ENCODE measurements at regions not wholly inside any gene's neighbourhood (a gene's known extent, or its start where the extent isn't known, plus 50 kb on each side); places are given as distances from the start of the nearest gene placed in this dataset.
A peak's percentile ranks its signal among the peaks of the same experiment; 100 is the strongest.
"Not testable (repeated sequence)": the region's sequence is repeated elsewhere in the genome, so short reads cannot be mapped to it uniquely, and the experiment has no call there.

DNA sequence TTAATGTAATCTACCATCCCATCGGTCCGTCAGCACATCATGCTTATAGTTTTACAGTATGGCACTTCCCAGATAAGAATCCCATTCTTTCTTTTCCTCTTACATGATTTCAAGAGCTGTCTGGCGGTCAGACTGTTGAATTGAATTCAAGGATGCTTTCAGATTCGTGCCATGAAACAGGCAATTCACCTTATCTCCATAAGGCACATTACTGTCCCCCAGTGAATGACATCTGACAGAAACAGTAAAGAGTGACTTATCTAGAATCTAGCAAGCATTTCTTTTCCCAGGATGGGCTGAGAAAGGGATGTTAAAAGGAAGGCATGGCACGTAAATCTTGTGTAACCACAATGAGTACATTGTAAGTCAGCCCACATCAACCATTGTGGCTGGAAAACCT, 61.1 kb upstream of the SEM1 start:
- no peak for DNase-seq

DNA sequence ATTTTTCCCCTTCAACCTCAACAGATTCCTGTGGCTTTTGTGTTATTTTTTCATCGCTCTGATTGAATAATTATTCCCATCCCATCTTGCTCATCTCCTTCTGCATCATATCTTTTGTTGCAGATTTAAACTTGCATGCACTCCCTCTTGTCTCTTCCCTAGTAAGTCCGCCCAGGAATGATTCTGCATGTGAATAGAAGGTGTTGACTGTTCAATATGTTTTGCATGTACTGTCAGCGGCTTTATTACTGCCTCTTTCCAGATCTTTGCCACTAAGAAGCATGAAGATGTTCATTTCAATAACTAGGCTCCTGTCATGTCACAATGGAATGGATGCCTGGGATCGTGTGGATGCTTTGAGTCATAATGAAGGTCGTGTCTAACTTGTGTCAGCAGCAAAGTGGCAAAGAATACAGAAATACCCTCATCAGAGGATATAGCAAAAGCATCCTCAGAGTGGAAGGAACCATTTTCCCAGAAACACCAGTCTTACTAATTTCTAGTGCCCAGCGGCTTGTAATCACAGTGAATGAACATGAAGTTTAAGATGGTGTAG, 62.6 kb upstream of the SEM1 start:
- no peak for DNase-seq

DNA sequence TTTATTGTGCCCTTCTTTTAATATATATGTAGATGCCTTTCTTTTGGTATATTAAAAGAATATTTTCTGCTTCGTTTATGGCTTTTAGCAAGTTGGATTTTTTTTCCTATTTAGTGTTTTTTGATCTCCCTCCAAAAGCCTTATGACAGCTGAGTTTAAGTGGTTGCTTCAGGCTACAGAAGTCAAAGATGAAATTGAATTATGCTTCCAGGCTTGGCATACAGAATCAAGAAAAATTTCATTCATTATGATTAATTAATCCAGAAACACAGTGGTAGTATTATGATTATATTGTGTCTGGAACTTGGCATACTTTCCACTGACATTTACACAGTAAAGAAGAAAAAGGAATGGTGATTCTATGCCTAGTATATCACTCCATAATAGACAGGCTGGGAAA, 63.8 kb upstream of the SEM1 start:
- no peak for DNase-seq

DNA sequence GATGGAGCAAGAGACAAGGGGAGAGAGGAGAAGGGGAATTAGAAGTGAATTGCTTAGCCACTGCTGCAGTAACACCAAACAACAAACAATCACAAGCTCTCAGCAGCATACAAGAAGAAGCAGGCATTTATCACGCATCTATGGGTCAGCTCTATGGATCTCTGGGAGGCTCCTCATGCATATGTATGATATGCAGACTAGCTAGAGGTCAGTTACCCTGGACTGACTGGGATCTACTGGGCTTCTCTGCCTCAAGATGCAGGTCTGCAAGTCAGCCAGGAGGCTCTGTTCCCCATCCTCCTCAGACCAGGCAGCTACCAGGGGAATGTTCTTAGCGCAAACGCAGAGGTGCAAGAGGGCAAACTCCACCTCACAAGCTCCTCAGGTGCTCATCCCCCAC, 64.7 kb upstream of the SEM1 start:
- no peak for DNase-seq

DNA sequence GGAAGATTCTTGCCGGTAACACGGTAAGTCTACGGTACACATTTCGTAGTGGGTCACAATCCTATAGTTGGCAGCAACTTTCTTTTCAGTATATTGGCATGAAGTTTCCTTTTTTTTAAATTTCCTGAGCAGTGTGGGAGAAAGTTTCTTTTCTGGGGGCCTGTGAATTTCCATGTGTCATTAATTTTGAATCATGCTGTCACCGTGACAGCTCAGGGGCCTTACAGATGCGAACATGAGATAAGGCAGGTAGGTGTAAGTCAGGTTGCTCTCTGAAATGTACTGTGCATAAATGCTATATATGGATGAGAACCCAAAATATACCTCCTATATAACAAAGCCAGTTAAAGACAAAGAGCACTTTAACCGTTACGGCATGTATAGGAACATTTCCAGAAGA, 65.4 kb upstream of the SEM1 start:
- no peak for DNase-seq

DNA sequence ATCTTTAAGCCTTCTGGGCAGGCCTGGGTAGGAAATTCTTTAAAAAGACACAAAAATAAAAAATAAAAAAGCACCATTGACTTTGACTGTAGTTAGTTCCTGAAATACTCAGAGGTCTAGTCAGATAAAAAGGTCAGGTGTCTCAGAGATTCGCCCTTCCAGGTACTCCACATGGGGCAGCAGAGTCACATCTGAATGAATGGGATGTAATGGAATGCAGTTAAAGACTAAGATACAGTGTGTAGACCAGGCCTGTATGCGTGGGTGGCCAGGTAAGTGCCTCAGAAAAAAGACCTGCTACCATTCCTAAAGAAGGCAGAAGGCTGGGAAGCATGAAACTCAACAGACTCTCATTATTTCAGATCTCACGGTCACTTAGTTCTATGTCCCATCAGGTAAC, 68.6 kb upstream of the SEM1 start:
- peak in 1 of 2 experiments; percentile 58 for DNase-seq

DNA sequence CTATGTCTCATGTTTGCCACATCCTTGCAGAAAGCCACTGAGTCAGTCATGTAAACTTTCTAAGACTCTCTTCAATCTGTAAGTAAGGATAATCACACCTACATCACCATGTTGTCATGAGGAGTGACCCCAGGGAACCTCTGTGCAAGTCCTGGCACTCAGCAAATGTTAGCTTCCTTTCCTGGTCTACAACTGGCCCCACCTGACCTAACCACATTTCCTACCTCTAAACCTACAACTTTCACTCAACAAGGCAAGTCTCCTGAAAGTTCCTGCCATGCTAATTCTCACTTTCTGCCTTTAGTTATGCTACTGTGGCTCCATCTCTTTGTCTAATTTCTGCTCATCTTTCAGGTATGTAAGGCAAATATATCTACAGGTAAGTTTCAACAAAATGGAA, 72.3 kb upstream of the SEM1 start:
- DNase-seq = no peak

DNA sequence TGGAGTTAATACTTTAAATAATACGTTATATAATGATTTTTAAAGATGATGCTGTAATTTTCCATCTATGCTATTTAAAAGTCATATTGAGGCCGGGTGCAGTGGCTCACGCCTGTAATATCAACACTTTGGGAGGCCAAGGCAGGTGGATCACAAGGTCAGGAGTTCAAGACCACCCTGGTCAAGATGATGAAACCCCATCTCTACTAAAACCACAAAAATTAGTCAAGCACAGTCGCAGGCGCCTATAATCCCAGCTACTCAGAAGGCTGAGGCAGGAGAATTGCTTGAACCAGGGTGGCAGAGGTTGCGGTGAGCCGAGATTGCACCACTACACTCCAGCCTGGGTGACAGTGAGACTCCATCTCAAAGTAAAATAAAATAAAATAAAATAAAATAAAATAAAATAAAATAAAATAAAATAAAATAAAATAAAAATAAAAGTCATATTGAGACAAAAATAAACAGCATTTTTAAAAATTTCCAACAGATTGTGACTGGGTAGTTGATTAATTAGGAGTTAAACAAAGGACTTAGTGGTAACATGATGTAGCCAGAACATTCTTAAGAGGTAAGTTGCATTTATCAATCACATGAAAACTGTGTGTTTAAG, 73.1 kb upstream of the SEM1 start:
- not testable (repeated sequence) for DNase-seq

DNA sequence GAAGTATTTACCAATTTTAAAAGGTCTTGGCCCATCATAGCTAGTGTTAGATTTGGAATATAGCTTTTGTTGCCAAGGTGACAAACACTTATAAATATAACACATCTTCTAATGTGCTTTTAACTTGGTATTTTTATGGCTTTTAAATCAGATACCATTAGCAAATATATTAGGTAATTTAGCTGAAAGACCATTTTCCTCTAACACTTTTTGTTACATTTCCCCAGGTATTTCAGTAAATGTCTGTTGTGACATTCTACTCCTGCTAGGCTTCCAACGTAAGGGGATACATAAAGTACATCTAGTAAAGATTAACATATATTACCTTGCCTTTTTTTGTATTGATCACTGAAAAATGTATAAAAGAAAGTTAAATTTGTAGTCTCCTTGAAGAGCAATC, 75.0 kb upstream of the SEM1 start:
- DNase-seq = no peak

DNA sequence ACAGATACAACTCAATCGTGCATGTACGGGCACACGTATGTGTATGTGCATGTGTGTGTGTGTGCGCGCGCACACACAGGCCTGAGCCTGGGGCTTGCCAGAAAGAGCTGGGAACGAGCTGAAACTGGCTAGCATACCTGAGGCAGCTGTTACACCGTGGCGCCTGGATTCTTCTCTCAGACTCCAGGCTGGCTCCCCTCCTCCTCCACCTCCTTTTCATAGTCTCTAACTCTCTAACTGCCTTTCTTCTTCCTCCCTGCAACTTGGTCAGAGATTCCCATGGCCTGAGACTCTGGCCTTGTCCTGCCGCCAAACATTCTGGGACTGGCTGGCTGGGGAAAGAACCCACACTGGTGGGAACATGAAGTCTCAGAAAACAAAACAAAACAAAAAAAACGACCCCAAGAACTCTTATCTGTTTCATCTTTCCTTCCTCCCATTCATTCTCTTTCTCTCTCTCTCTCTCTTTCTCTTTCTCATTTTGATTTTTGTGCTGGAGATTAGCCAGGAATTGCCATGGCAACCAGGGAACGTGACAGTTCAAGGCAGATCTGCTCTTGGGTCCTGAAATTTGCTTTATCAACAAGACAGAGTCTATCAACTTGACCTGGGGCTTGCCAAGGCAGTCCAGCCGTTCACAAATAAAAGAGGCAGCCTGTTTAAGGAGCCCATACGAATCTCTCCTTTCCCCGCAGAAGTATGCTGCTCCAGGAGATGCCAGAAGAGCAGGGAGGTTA, 76.8 kb upstream of the SEM1 start:
- no peak for DNase-seq

DNA sequence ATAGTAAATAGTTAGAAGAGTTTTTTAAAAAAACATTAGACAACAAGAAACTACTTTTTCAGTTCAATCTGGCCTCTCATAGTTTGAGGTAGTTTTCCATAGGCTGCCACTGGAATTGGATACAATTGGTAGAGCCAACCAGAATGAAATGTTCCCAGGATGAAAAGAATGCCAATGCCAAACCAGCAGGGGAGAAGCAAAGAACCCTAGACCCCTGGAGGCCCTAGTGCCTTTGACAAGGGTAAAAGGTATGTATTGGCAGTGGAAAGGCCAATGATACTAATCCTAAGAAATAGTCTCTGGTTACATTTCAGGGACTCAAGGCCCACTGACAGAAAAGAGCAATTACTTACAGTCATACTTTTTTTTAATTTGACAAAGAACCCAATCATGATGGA, 77.4 kb upstream of the SEM1 start:
- no peak for DNase-seq

DNA sequence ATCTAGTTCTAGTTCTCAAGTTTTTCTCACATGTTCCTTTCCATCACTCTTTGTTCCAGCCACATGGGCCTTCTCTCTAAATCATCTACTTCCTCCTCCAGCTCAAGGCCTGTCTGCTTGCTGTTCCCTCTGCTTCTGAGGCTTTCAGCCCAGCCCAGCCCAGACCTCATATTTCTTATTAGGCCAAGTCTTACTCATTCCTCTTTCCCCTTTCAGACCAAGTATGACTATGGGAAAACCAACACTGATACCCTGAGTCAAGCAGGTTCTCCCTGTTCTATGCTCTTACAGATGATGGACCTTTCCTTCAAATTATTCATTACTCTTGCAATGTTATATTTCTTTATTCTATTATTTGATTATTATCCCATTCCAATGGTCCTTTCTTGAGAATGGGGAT, 80.3 kb upstream of the SEM1 start:
- DNase-seq = no peak

DNA sequence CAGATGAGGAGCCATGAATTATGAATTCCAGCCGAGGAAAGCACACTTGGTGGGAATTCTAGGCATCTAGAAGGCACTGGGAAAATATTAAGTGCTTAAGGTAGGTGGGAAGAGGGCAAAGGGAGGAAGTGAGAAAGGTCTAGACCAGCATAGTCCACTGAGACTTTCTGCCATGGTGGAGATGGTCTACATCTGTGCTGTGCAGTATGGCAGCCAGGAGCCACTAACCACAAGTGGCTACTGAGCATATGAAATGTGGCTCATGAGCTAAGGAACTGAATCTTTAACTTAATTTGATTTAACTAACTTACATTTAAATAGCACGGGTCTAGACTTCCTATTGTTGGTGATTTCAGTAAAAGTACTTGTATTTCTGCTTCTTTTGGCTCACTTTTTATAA, 82.5 kb upstream of the SEM1 start:
- no peak for DNase-seq

DNA sequence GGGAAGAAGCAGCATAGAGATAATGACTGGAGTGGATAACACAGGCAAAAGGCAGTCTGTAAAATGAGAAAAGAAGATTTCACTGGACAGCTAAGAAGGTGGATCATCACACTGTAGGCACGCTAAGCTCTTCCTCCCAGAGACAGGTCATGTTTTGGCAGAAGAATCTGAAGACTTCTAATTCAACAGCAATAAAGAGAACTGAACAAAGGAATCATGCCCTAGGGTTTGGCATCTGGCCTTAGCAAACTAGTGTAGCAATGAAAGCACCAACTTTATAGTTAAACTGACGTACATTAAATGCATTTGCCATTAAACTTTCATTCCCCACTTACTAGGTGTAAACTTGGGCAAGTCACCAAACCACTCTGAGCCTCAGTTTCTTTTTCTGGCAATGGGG, 84.4 kb upstream of the SEM1 start:
- no peak for DNase-seq

DNA sequence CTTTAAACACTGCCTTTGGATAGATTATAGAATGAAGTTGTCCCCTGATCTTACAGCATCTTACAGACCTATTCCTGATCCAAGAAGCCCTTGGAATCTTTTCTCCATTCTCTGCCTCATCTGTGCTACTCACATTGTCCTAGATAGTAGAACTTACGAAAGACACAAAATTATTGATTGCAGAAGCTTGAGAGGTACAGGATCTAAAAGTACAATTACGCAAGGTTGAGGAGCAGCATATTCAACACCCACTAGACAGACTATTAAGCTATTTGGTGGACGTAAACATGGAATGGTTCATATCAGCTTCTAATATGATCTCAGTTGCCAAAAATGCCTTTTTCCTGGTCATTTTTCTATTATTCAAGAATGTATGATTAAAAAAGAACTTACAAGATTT, 90.5 kb upstream of the SEM1 start:
- DNase-seq = no peak

DNA sequence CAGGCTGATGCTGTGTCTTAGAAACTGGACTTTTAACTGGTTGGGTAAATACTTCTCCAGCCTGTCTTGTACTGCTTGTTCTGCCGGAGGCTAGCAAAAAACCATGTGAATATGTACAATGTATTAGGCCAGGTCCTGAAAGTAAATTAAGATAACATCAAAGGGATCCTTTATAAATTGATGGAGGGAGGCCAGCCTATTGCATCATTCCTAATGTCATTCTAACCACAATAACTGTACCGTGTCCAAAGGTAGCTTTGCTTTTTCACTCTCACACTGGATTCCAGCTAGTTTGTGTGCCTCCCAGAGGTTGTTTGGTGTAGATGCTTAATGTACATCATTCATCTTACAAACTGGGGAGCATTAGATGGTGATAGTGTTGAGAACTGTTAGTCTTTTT, 91.2 kb upstream of the SEM1 start:
- no peak for DNase-seq

DNA sequence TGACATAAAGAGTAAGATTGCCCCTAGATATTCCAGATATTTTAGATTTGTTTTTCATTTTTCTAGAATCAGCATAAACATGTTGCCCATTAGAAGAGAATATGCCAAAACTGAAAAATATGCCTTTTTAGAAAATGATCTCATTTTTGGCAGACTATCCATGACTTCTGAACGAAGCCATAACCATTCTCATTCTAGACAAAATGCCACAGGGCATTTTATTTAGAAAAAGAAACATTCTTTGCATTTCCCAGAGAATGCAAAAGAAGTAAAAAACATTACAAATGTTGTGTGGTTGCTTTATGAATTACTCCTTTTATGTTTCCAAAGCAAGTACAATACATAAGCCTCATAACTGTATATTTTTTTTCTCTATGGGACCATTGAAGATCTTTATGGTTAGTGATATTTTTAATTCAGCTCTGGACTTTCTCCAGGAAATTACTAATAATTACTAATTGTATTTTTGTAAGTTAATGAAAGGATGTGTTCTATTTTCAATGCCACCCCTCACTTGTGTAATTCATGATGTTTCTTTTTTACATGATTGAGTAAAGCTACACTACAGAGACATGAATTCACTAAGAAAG, 109.6 kb upstream of the SEM1 start:
- no peak for DNase-seq

DNA sequence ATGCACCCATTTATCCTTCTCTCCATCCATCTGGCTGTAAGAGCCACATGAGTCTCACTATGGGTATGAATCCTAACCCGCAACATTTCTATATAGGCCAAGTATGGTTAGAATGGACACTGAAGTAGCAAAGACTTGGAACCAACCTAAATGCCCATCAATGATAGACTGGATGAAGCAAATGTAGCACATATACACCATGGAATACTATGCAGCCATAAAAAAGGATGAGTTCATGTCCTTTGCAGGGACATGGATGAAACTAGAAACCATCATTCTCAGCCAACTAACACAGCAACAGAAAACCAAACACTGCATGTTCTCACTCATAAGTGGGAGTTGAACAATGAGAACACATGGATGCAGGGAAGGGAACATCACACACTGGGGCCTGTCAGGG, 111.5 kb upstream of the SEM1 start:
- not testable (repeated sequence) for DNase-seq

DNA sequence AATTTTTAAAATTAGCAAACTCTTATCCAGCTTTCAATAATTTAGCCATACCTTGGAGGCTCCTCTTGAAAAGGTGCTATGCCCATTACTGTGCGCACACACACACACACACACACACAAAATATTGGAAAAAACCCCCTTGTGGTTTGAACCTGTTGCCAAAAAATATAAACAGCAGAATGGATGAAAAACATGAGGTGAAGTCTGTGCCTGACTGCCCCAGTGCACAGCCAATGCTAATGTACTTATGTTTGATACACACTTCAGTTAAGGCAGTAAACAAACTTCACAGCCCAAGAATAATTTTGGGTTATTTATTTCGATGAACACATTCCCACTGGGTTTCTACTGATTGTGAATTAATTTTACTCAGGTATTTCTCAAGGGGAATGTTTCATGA, 113.2 kb upstream of the SEM1 start:
- DNase-seq = no peak

DNA sequence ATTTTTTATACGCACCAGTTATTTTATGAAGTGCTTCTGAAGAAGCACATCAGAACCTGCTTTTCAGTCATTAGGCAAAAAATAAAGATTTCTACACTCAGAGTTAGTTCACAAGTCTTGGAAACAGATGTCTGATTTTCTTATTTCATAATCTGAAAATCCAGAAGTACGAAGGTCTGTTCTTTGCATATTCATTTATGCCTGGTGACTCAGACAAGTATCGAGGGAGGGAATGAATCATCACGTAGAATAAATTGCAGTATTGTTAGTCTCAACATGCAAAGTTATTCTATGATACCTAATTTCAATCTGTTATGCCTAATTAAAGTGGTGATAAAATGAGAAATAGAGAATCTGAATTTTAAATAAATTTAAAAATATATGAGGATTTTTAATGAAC, 113.6 kb upstream of the SEM1 start:
- DNase-seq = peak; percentile 63 to 69

DNA sequence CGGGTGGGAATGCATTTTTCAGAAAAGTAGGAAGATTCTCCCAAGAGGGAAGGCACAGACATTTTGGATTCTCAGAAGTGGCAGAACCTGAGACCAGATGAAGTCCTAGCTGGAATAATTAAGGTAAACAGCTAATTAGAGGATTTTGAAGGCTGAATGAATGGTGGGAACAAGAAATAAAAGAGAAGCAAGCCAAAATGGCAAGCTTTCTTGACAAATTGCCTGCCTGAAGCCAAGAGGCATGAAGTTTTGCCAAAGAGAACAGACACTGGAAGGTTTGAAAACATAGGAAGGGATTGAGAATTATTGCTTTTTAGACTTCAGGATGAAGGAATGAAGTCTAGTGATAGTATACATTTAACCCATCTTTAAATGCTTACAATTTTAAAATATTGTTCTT, 115.0 kb upstream of the SEM1 start:
- no peak for DNase-seq

DNA sequence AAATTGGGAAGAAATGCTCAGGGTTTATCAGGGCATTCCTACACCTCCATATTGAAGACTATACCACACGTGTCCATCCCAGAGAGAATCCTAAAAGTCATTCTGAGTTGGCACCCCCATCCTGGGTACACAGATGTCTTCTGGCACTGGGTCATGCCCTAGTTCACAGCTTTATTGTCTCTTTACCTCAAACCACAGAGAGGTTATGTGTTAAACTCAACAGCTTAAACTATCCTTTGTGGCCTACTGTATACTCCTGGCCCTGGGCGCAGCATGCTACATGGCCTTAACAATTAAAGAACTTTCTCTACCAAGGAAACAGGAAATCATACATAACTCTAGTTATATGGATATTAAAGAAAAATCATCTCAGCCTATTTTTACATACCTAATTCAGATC, 115.6 kb upstream of the SEM1 start:
- no peak for DNase-seq

DNA sequence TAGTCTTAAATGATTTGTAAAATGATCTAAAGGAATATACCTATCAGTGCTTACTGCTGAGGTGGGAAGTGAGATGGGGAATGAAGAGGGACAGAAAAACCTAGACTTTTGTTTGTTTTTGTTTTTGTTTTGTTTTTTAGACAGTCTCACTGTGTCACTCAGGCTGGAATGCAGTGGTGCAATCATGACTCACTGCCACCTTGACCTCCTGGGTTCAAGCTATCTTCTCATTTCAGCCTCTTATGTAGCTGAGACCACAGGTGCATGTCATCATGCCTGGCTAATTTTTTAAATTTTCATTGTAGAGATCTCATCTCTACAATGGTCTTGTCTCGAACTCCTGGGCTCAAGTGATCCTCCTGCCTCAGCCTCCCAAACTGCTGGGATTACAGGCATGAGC, 116.4 kb upstream of the SEM1 start:
- no peak for DNase-seq

DNA sequence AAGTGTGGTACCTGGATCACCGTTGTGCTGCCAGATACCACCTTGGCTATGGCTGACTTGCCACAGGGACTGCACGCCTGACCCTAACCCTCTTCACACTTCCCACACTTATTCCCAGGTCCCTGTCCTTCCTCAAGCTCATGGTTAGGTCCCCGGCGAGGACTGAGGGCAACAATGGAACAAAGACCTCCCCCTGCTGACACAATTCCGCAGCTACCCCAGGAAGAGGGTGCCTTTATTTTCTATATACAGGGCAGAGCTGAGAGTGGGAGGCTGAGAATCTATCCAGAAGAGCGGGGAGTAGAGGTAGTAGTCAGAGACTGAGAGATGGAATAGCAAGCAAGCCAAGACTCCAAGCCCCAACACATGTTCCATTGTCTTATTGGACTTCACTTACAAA, 118.1 kb upstream of the SEM1 start:
- DNase-seq = no peak

DNA sequence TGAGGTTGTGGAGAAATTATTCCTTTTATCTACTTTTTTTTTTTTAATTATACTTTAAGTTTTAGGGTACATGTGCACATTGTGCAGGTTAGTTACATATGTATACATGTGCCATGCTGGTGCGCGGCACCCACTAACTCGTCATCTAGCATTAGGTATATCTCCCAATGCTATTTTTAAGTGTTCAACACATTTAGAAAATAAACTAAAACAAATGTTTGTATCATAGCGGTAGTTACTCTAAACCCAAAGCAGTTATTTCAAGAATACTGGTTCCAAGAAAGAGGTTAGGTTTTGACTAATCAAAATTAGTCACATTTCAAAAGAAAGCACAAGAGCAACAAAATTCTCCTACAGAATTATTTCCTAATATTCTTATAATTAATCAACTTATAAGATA, 119.5 kb upstream of the SEM1 start:
- not testable (repeated sequence) for DNase-seq
